ENCODE measurements at regions not wholly inside any gene's neighbourhood (a gene's known extent, or its start where the extent isn't known, plus 50 kb on each side); places are given as distances from the start of the nearest gene placed in this dataset.

GRCh38 chr5:10173716-10174115 is 76.0 kb downstream of the ATPSCKMT start:
- DNase-seq (ENCODE audit: low read depth, low spot score), result no peak

GRCh38 chr5:10172247-10172646 is 77.4 kb downstream of the ATPSCKMT start:
- no peak for DNase-seq (ENCODE audit: low read depth, low spot score)

GRCh38 chr5:10169359-10169758 is 80.3 kb downstream of the ATPSCKMT start:
- DNase-seq (ENCODE audit: low read depth, low spot score), result no peak

- DNase-seq (ENCODE audit: low read depth, low spot score), result no peak
Observed at GRCh38 chr5:10168254-10168653, 81.4 kb downstream of the ATPSCKMT start.

DNA sequence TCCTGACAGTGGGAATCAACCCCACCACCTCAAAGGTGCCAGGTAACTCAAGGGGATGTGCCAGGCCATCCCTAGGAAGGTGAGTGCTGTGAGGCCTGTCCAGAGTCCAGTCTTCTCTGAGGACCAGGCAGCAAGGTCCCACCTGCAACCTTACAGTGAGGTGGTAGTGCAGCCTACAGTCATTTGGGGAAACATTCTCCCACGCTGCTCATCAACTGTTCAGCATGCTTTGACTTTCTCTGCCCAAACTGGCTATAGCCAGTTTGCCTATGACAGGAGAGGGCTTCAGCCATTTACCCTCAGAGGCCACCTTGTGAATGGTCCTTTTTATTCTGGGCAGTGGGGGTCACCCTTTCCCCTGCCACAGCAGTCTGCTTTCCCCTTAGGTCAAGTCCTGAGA is 81.9 kb downstream of the ATPSCKMT start:
- DNase-seq (ENCODE audit: low read depth, low spot score), result no peak

GRCh38 chr5:10166392-10166791 is 83.3 kb downstream of the ATPSCKMT start:
- DNase-seq (ENCODE audit: low read depth, low spot score), result no peak

DNA sequence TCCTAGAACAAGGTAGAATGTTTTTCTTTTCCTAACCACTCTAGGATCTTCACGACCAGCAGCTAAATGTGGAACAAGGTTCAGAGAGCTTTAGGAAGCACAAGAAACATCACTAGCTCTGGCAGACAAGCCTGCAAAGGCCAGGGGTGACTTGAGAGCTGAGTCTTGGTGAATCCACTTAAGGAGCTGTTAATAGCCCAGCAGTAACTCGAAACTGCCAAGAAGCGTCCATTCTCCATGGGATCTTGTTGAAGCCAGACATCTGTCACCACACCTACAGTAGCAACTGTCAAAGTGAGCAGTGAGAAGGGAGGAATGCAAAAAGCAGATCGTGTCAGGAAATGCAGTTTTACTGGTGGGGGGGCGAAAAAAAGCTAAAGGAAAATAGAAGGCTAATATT is 87.2 kb downstream of the ATPSCKMT start:
- no peak for DNase-seq (ENCODE audit: low read depth, low spot score)

DNA sequence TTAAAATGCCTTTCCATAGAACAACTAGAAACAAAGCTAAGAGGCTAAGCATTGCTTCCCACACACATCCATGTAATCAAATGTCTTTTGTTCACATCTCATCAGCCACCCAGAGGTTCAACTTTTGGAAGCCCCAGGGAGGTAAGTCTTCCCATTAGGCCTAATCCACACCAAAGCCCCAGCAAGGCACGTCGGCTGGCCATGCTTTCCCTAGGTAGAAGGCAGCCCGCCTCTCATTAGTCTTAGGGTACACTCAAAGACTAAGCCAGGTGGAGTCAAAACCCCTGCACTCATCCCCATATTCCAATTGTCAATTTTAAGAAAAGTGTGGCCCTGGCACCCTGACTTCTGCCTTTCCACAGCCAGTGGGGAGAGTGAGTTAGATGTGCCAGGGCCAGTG is 87.9 kb downstream of the ATPSCKMT start:
- no peak for DNase-seq (ENCODE audit: low read depth, low spot score)

- DNase-seq (ENCODE audit: low read depth, low spot score), result no peak
Observed at GRCh38 chr5:10160241-10160640, 89.4 kb downstream of the ATPSCKMT start.

DNA sequence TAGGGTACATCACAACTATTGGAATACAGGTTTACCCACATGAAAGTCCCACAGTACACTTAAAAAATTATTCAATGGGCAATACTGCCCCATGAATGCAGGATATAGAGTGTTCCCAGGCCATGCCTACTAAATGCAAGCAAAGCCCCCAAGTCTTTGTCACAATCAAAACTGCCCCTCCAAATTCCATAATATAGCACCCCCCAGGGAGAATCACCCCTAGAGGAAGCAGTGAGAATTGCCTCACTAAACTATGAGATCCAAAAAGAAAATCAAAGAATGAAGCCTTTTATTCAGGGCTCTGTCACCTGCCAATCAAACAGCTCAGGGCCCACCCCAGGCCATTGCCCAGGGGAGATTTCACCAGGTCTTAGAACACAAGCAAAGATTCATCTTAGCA is 90.8 kb downstream of the ATPSCKMT start:
- no peak for DNase-seq (ENCODE audit: low read depth, low spot score)

DNA sequence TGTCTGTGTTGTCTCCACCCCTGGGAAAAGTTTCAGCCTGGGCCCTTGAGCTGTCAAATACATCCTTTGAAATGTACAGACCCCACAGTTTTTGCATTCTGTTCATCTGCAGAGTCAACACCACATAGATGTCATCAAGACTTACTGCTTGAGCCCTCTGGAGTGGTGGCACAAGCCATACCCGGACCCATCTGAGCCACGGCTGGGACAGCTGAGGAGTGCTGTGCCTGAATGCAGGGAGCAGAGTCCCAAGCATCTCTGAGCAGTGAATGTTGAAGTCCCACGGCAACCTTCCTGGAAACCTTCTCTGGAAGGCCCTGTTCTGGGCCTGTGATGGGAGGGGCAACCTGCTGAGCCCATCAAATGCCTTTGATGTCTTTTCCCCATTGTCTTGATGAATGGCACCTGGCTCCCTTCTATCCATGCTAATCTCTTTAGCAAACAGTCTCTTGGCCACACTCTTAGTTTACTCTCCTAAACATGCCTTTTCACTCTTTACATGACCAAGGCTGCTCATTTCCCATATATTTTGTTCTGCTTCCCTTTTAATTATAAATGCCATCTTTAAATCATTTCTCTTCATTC is 92.5 kb downstream of the ATPSCKMT start:
- DNase-seq (ENCODE audit: low read depth, low spot score), result no peak

DNA sequence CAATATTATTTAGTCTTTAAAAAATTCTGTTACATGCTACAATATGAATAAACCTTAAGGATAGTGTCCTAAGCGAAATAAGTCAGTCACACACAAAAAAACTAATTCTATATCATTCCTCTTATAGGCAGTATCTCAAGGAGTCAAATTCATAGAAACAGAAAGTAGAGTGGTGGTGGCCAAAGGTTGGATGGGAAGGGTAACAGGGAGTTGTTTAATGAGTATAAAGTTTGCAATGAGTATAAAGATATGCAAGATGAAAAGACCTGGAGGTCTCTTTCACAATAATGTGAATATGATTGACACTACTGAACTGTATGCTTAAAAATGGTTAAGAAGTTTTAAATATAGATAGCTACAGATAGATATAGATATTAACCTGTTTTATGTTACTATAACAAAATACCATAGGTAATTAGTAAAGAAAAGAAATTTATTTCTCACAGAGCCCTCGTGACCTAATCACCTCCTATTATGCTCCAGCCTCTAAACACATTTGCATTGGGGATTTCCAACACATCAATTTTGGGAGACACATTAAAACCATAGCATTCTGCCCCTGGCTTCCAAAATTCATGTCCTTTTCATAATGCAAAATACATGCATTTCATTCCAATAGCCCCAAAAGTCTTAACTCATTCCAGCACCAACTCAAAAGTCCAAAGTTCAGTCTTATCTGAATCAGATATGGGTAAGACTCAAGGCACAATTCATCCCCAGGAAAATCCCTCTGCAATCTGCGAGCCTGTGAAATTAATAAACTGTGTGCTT is 93.6 kb downstream of the ATPSCKMT start:
- no peak for DNase-seq (ENCODE audit: low read depth, low spot score)

- DNase-seq (ENCODE audit: low read depth, low spot score), result no peak
Observed at GRCh38 chr5:10153808-10154537, 95.7 kb downstream of the ATPSCKMT start.

DNA sequence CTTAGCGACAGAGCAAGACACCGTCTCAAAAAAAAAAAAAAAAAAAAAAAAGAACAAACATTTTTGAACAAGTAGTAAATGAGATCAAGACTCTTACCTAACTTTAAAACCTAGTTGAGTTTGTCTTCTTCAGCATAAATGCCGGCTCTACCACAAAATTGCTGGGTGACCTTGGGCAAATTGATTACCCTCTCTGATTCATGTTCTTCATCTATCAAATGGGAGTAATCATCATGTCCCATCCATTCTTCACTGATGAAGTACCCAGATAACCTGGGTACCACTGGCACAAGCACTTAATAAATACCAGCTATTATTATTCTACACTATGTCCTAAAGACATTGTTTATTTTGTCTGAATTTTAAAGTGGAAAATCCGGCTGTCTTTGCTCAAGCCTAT is 96.3 kb downstream of the ATPSCKMT start:
- no peak for DNase-seq (ENCODE audit: low read depth, low spot score)

DNA sequence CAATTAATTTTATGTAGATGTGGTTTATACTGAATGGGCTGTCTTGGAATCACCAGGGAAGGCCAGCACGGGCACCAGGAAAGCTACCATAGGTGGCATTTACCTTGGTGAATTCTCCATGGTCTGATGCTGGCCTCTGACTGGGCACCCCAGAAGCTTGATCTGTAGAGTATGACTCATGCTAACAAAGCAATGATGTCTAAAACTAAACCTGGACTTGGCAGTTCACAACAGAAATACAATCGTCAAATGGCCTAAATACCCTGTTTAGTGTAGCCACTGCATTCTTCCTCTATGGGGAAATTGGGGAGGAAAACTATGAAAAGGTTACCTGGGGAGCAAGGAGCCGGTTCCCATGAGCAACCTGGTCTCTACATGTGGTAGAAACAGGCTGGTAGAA is 98.0 kb downstream of the ATPSCKMT start:
- DNase-seq (ENCODE audit: low read depth, low spot score), result no peak

DNA sequence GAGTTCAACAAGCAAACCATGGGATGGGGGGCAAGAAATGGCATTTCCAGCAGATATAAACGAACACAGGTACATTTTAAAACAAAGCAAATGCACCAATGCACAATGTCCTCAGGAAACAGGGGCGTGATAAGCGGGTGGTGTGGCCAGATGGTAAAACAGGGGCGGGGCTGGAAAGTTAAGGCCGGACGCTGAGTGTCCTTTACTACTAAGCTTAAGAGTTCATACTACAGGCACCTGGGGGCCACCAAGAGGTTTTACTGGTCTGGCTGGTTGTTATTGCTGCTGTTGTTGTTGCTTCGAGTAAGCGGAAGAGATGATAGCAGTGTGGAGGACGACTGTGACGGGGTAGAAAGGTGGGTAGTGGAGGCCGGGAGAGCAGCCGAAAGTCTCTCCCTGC is 99.8 kb downstream of the ATPSCKMT start:
- DNase-seq (ENCODE audit: low read depth, low spot score), result no peak

- DNase-seq (ENCODE audit: low read depth, low spot score), result no peak
Observed at GRCh38 chr5:10145923-10146401, 103.7 kb downstream of the ATPSCKMT start.

DNA sequence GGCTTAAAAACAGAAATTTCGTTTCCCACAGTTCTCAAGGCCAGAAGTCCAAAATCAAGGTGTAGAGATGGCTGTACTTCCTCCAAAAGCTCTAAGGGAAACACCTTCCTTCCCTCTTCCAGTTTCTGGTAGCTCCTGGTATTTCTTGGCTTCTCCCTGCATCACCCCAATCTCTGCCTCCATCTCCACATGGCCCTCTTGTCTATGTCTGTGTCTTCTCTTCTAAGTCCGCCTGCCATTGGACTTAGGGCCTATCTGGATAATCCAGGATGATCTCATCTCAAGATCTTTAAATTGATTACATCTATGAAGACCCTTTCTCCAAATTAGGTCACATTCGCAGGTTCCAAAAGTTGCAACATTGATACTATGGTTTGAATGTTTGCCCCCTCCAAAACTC is 105.6 kb downstream of the ATPSCKMT start:
- no peak for DNase-seq (ENCODE audit: low read depth, low spot score)

DNA sequence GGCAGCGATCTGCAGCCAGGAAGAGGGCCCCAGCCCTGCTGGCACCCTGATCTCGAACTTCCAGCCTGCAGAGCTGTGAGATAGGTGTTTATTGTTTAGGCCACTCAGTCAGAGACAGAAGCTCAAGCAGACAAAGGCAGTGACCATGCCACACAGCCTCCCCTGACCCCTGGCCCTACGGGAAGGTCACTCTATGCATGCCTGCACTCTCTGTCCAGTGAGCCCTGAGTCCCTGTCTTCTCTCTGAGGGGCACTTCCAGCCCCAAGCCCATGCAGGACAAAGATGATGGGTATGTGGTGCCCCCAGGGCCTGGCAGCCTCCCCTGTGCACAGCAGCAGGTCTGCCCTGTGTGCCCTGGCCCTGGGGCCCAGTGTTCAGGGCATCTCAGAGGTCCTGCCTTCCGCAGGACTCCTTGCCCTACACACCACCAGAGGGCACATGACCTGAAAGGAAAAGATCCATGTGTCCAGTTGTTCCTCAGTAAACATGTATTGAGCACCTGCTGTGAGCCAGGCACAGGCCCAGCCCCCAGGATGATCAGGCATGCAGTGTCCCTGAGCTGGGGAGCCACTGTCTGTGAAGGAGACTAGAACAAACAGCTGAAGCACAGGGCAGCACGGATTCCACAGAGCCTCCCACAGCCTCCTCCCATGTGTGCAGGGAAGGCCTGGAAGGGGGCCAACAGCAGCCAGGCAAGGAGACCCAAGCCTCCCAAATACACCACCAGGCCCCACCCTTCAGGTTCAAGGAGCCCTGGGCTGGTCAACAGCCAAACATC is 109.3 kb downstream of the ATPSCKMT start:
- DNase-seq (ENCODE audit: low read depth, low spot score), result no peak

GRCh38 chr5:10138395-10139057 is 111.2 kb downstream of the ATPSCKMT start:
- no peak for DNase-seq (ENCODE audit: low read depth, low spot score)

GRCh38 chr5:10133830-10134229 is 115.9 kb downstream of the ATPSCKMT start:
- no peak for DNase-seq (ENCODE audit: low read depth, low spot score)
